GM18867 (cell line): ENCODE measurements at regions not wholly inside any gene's neighbourhood (a gene's known extent, or its start where the extent isn't known, plus 50 kb on each side); places are given as distances from the start of the nearest gene placed in this dataset.
"Not testable (repeated sequence)": the region's sequence is repeated elsewhere in the genome, so short reads cannot be mapped to it uniquely, and the experiment has no call there.

ENCODE experiments used
- ATAC-seq: cut with Tn5 transposase; IDR thresholded peaks from one replicate; pipeline ENCODE4 v1.9.1; 2021; ENCODE audit warnings: mild to moderate bottlenecking, moderate library complexity; ENCODE audit not compliant: unreplicated experiment

GRCh38 chr12:47353508-47353907 lies 273.7 kb upstream of the AMIGO2 start:
- ATAC-seq: no peak

GRCh38 chr12:47352067-47352466 lies 272.3 kb upstream of the AMIGO2 start:
- ATAC-seq: no peak

- ATAC-seq: no peak
These were observed 271.8 kb upstream of the AMIGO2 start for GRCh38 chr12:47351526-47351925.

GRCh38 chr12:47350062-47350408 lies 270.3 kb upstream of the AMIGO2 start:
- no peak for ATAC-seq

GRCh38 chr12:47349137-47350061 lies 269.6 kb upstream of the AMIGO2 start:
- ATAC-seq: no peak

- no peak for ATAC-seq
These were observed 268.4 kb upstream of the AMIGO2 start for GRCh38 chr12:47348206-47348605.

GRCh38 chr12:47346251-47347019 lies 266.7 kb upstream of the AMIGO2 start:
- ATAC-seq: no peak

GRCh38 chr12:47343684-47344567 lies 264.2 kb upstream of the AMIGO2 start:
- ATAC-seq: no peak

- no peak for ATAC-seq
These were observed 260.8 kb upstream of the AMIGO2 start for GRCh38 chr12:47340411-47341015.

- no peak for ATAC-seq
These were observed 257.8 kb upstream of the AMIGO2 start for GRCh38 chr12:47337581-47337980.

- ATAC-seq: not testable (repeated sequence)
These were observed 253.6 kb upstream of the AMIGO2 start for GRCh38 chr12:47333271-47333858.

GRCh38 chr12:47328831-47329545 lies 249.2 kb upstream of the AMIGO2 start:
- ATAC-seq: no peak

- no peak for ATAC-seq
These were observed 246.4 kb upstream of the AMIGO2 start for GRCh38 chr12:47326190-47326589.

GRCh38 chr12:47323802-47324201 lies 244.0 kb upstream of the AMIGO2 start:
- no peak for ATAC-seq

- ATAC-seq: no peak
These were observed 241.7 kb upstream of the AMIGO2 start for GRCh38 chr12:47321436-47321835.

- ATAC-seq: no peak
These were observed 240.0 kb upstream of the AMIGO2 start for GRCh38 chr12:47319746-47320145.

GRCh38 chr12:47318963-47319362 lies 239.2 kb upstream of the AMIGO2 start:
- no peak for ATAC-seq

GRCh38 chr12:47317175-47317915 lies 237.6 kb upstream of the AMIGO2 start:
- ATAC-seq: peak; percentile 59

GRCh38 chr12:47316609-47317049 lies 236.9 kb upstream of the AMIGO2 start:
- no peak for ATAC-seq
